HepG2 (cell line): ENCODE measurements at regions not wholly inside any gene's neighbourhood (a gene's known extent, or its start where the extent isn't known, plus 50 kb on each side); places are given as distances from the start of the nearest gene placed in this dataset.

Experiments
- ATAC-seq: fragments of 200-7000 bp; cut with Tn5 transposase; 3 replicates; pipeline ENCODE4 v1.9.1; 2020; ENCODE audit warnings: mild to moderate bottlenecking, moderate library complexity
- BruUV-seq: library from RNA; stranded (reverse); fragments of 400-500 nt; replicated peaks from 2 replicates; lab custom pipeline; 2021; lab: Mats Ljungman, UMichigan
- CTCF ChIA-PET: fragments of 300-600 bp; formaldehyde crosslinking; extraction: SDS; loops from one replicate; lab custom pipeline; 2021; ENCODE audit warnings: low total read pairs, inconsistent platforms, low intra/inter-chr PET ratio; lab: Yijun Ruan, JAX
- POLR2A ChIA-PET: fragments of 350-600 bp; sonication (Branson Sonifier 250); formaldehyde crosslinking; loops from one replicate; lab custom pipeline; 2020; ENCODE audit warnings: antibody characterized with exemption, inconsistent platforms; lab: Yijun Ruan, JAX
- DNase-seq: peaks from one replicate; pipeline ENCODE4 v3.0.0-alpha.2; 2015; ENCODE audit warnings: low spot score
- FAIRE-seq: peaks from 3 replicates; lab custom pipeline; 2011; peaks lifted over from hg19 to GRCh38; lab: Jason Lieb, UNC
- H2AFZ ChIP-seq: one replicate; pipeline ENCODE4 v1.6.1; 2011; ENCODE audit warnings: low read length, inconsistent platforms
- H3K27ac ChIP-seq: fragments of 300-600 bp; 3 replicates; pipeline ENCODE4 v1.8.0; 2011; ENCODE audit warnings: mixed run types, mild to moderate bottlenecking, mixed read lengths, low read length, inconsistent platforms; ENCODE audit not compliant: insufficient read depth; ENCODE audit errors: extremely low read length
- H3K27me3 ChIP-seq, 2 experiments: fragments of 200-600 bp in 1 of 2; 2 replicates in 1 of 2; 3 replicates in 1 of 2; pipeline versions ENCODE4 v1.6.0 to v1.8.0; 2011; ENCODE audit warnings: low read length in 2 of 2, mild to moderate bottlenecking in 2 of 2, moderate library complexity in 2 of 2, inconsistent platforms in 1 of 2; ENCODE audit not compliant: insufficient read depth in 2 of 2, control insufficient read depth in 1 of 2
- H3K36me3 ChIP-seq, 2 experiments: fragments of 200-600 bp in 1 of 2; replicated peaks in 1 of 2; 2 replicates in 1 of 2; 3 replicates in 1 of 2; pipeline versions ENCODE4 v1.5.1 to v1.8.0; 2011; ENCODE audit warnings: low read length in 2 of 2, inconsistent platforms in 1 of 2; ENCODE audit not compliant: insufficient read depth in 2 of 2, control insufficient read depth in 1 of 2
- H3K4me1 ChIP-seq: 2 replicates; pipeline ENCODE4 v1.5.1; 2012; ENCODE audit warnings: low read length, inconsistent platforms; ENCODE audit not compliant: insufficient read depth
- H3K4me2 ChIP-seq: 2 replicates; pipeline ENCODE4 v1.6.0; 2011; ENCODE audit warnings: low read depth, low read length, inconsistent platforms
- H3K4me3 ChIP-seq, 3 experiments: fragments of 200-600 bp in 1 of 3; sonication (generic), shearing (Covaris generic) in 1 of 3; replicated peaks in 1 of 3; 2 replicates each; pipeline ENCODE4 v1.5.1; 2011 to 2016; ENCODE audit warnings: low read length in 3 of 3, inconsistent platforms in 2 of 3, low read depth in 2 of 3, mild to moderate bottlenecking in 2 of 3, control low read depth in 1 of 3, mixed read lengths in 1 of 3; ENCODE audit not compliant: insufficient read depth in 1 of 3
- H3K79me2 ChIP-seq: one replicate; pipeline ENCODE4 v1.6.1; 2011; ENCODE audit warnings: low read length, inconsistent platforms; ENCODE audit not compliant: insufficient read depth
- H3K9ac ChIP-seq: 2 replicates; pipeline ENCODE4 v1.6.0; 2011; ENCODE audit warnings: mild to moderate bottlenecking, low read depth, low read length, inconsistent platforms; ENCODE audit not compliant: insufficient read depth
- H3K9me3 ChIP-seq: 2 replicates; pipeline ENCODE4 v1.5.1; 2012; ENCODE audit warnings: mild to moderate bottlenecking, low read length
- H4K20me1 ChIP-seq: 2 replicates; pipeline ENCODE4 v1.6.0; 2011; ENCODE audit warnings: inconsistent platforms, mild to moderate bottlenecking, low read length, moderate library complexity; ENCODE audit not compliant: insufficient read depth
- CCAR2 ChIP-seq: fragments of 200-400 bp; formaldehyde crosslinking; optimal IDR thresholded peaks from 2 replicates; pipeline ENCODE3; 2018; ENCODE audit warnings: low read depth, mild to moderate bottlenecking, low read length, moderate library complexity
- NFE2L1 ChIP-seq: sonication (generic); formaldehyde crosslinking; IDR thresholded peaks from 2 replicates; pipeline ENCODE4 v1.4.0; 2020; ENCODE audit warnings: missing genetic modification reagents, mild to moderate bottlenecking, borderline replicate concordance
- SRSF4 ChIP-seq: fragments of 200-400 bp; formaldehyde crosslinking; IDR thresholded peaks from one replicate; pipeline ENCODE4 v1.6.1; 2018; ENCODE audit warnings: mild to moderate bottlenecking, low read depth, low read length, moderate library complexity; ENCODE audit not compliant: poor library complexity, severe bottlenecking
- ZFP90 ChIP-seq: sonication (generic); formaldehyde crosslinking; IDR thresholded peaks from 2 replicates; pipeline ENCODE4 v1.8.0; 2022; ENCODE audit warnings: missing genetic modification reagents, mild to moderate bottlenecking, inconsistent platforms, borderline replicate concordance
- ZIK1 ChIP-seq: sonication (generic); formaldehyde crosslinking; IDR thresholded peaks from 2 replicates; pipeline ENCODE4 v1.5.0; 2020; ENCODE audit warnings: mild to moderate bottlenecking, low read depth, missing genetic modification reagents, borderline replicate concordance
- ZNF543 ChIP-seq: sonication (generic); formaldehyde crosslinking; IDR thresholded peaks from 2 replicates; pipeline ENCODE4 v1.4.0; 2020; ENCODE audit warnings: mild to moderate bottlenecking, missing genetic modification reagents
- WGBS: methylation state at CpG from one replicate; pipeline ENCODE4 v1.1.6; 2017; ENCODE audit warnings: low lambda C conversion rate; 5-methylcytosine and 5-hydroxymethylcytosine counted together
- in situ Hi-C: cut with HindIII; loops from 2 replicates; pipeline ENCODE4 v1.10.0; 2017; ENCODE audit warnings: low pct_unique_long_range_greater_than_20kb; ENCODE audit not compliant: extremely low pct_ligation_motif_present
- intact Hi-C: fragments of 100-400 bp; cut with micrococcal nuclease; formaldehyde crosslinking; loops from one replicate; pipeline ENCODE4 v1.10.0; 2022; ENCODE audit not compliant: unreplicated experiment
- TF ChIP-seq, protein P1 (sequence below): sonication (generic); formaldehyde crosslinking; IDR thresholded peaks from 2 replicates; pipeline ENCODE4 v1.5.0; 2020; ENCODE audit warnings: missing genetic modification reagents
- TF ChIP-seq, protein P2 (sequence below): IDR thresholded peaks from 2 replicates; pipeline ENCODE4 v1.6.1; 2016; ENCODE audit warnings: missing compliant biosample characterization, missing genetic modification reagents, borderline replicate concordance

DNA sequence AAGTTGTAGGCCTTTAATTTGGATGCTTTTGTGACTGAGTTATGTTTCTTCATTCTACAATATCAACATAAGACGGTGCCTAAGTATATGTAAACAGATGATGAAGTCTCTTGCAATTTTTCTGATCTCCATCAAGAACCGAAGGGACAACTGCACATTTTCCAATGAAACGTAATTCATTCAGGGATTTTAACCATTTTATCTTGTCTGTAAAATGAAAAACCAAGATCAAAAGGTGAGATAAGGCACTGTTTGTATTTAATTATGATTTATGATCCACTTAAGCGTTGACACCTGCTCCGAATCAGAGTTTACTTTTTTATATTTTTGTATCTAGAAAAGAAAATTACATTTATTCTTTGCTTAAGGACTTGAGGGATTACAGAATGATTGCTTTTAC, 556.8 kb upstream of the ARGLU1 start:
- intact Hi-C loops (loop anchor here (1.0 to 5.0 kb wide), 4 partner anchors 206 to 587 kb away; partner anchors contain the start of gene EFNB2), in situ Hi-C loops (no loop called here)
- Histone ChIP-seq H3K9me3 (no peaks in the 10 kb centered on the region), H3K27me3 (no peaks in the 10 kb centered on the region; a peak in 1 of 5 replicates), H4K20me1 (no peaks in the 10 kb centered on the region), H3K4me1 (peaks cover 29% of the 10 kb centered on the region), H3K4me2 (no peak overlapping the region), H3K27ac (no peak overlapping the region), H3K9ac (no peak overlapping the region), H3K79me2 (no peaks in the 10 kb centered on the region), H3K36me3 (no peaks in the 10 kb centered on the region), H3K4me3 (no peak overlapping the region), H2AFZ (no peak overlapping the region)
- TF ChIP-seq ZIK1 (CRISPR knock-in tag), result no peak
- TF ChIP-seq ZFP90, result no peak
- TF ChIP-seq, protein P1, sequence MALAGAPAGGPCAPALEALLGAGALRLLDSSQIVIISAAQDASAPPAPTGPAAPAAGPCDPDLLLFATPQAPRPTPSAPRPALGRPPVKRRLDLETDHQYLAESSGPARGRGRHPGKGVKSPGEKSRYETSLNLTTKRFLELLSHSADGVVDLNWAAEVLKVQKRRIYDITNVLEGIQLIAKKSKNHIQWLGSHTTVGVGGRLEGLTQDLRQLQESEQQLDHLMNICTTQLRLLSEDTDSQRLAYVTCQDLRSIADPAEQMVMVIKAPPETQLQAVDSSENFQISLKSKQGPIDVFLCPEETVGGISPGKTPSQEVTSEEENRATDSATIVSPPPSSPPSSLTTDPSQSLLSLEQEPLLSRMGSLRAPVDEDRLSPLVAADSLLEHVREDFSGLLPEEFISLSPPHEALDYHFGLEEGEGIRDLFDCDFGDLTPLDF (CRISPR knock-in tag), result no peak
- TF ChIP-seq, protein P2, sequence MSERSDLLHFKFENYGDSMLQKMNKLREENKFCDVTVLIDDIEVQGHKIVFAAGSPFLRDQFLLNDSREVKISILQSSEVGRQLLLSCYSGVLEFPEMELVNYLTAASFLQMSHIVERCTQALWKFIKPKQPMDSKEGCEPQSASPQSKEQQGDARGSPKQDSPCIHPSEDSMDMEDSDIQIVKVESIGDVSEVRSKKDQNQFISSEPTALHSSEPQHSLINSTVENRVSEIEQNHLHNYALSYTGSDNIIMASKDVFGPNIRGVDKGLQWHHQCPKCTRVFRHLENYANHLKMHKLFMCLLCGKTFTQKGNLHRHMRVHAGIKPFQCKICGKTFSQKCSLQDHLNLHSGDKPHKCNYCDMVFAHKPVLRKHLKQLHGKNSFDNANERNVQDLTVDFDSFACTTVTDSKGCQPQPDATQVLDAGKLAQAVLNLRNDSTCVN (CRISPR knock-in tag), result no peak
- TF ChIP-seq CCAR2, result no peak
- no peak for TF ChIP-seq SRSF4
- no peak for TF ChIP-seq NFE2L1 (CRISPR knock-in tag)
- TF ChIP-seq ZNF543 (CRISPR knock-in tag), result no peak
- DNase-seq (no peak), FAIRE-seq (no peak), ATAC-seq (no peak)
- ChIA-PET CTCF (interaction anchor here (1.2 kb wide), 1 partner anchor 588 kb away, joined by 4 read pairs; no protein-coding TSS in a partner anchor), POLR2A (no interaction called here)
- no TSS peak for BruUV-seq
- WGBS, result 6% methylated on average over 5 of the region's 5 CpGs
